OCI-LY3 (cell line): ENCODE measurements at regions not wholly inside any gene's neighbourhood (a gene's known extent, or its start where the extent isn't known, plus 50 kb on each side); places are given as distances from the start of the nearest gene placed in this dataset.

Source experiments
- CTCF ChIP-seq: fragments of 200-600, 300-600 bp; sonication (generic); IDR thresholded peaks from 2 replicates; pipeline ENCODE4 v1.5.1; 2014; ENCODE audit warnings: antibody characterized with exemption, low read length, low read depth
- EZH2phosphoT487 ChIP-seq: fragments of 200-600 bp; shearing (Covaris generic); IDR thresholded peaks from 2 replicates; pipeline ENCODE4 v1.6.1; 2018; ENCODE audit warnings: antibody characterized with exemption, mixed run types, low read depth

GRCh38 chr5:73278693-73279092 is 105.7 kb downstream of the TMEM174 start:
- TF ChIP-seq CTCF (no peak), EZH2phosphoT487 (no peak)
